B cell (primary cell): ENCODE measurements at regions not wholly inside any gene's neighbourhood (a gene's known extent, or its start where the extent isn't known, plus 50 kb on each side); places are given as distances from the start of the nearest gene placed in this dataset.

Source experiments
- ATAC-seq: fragments of 200-7000 bp; cut with Tn5 transposase; one replicate; pipeline ENCODE4 v1.10.0; 2021; ENCODE audit warnings: low read depth, mild to moderate bottlenecking, moderate number of reproducible peaks, moderate library complexity
- CTCF ChIA-PET: fragments of 350-600 bp; sonication (Branson Sonifier 250); formaldehyde crosslinking; loops from one replicate; lab custom pipeline; 2021; ENCODE audit warnings: antibody characterized with exemption, inconsistent platforms; lab: Charles Lee
- POLR2A ChIA-PET: fragments of 350-600 bp; sonication (Branson Sonifier 250); formaldehyde crosslinking; loops from one replicate; lab custom pipeline; 2021; ENCODE audit warnings: antibody characterized with exemption; lab: Charles Lee
- DNase-seq: peaks from one replicate; pipeline ENCODE4 v3.0.0; 2013
- H2AFZ ChIP-seq: 2 replicates; pipeline ENCODE4 v1.6.1; 2012; ENCODE audit warnings: mild to moderate bottlenecking, low read depth, low read length; ENCODE audit not compliant: insufficient read depth, poor library complexity, severe bottlenecking
- H3K27ac ChIP-seq, 2 donors: 1 replicate in 1 of 2; 2 replicates in 1 of 2; pipeline ENCODE4 v1.5.1; 2012 to 2013; ENCODE audit warnings: low read length in 2 of 2, mild to moderate bottlenecking in 2 of 2, moderate library complexity in 1 of 2
- H3K27me3 ChIP-seq, 4 experiments: fragments of 200-600 bp in 1 of 4; sonication (generic) in 1 of 4; replicated peaks in 1 of 4; 1 replicate in 2 of 4; 2 replicates in 2 of 4; pipeline versions ENCODE4 v1.6.1 to v1.7.0; 2013 to 2016; ENCODE audit warnings: low read length in 3 of 4, mild to moderate bottlenecking in 2 of 4, mixed read lengths in 1 of 4, moderate library complexity in 1 of 4; ENCODE audit not compliant: insufficient read depth in 4 of 4, control insufficient read depth in 3 of 4; ENCODE audit errors: control extremely low read depth in 1 of 4
- H3K36me3 ChIP-seq, 2 experiments: replicated peaks in 1 of 2; 1 replicate in 1 of 2; 2 replicates in 1 of 2; pipeline versions ENCODE4 v1.6.1 to v1.7.1; 2013; ENCODE audit warnings: low read length in 1 of 2; ENCODE audit not compliant: insufficient read depth in 2 of 2, control insufficient read depth in 1 of 2; ENCODE audit errors: control extremely low read depth in 1 of 2, extremely low read depth in 1 of 2
- H3K4me1 ChIP-seq, 2 donors: fragments of 200-600 bp in 1 of 2; sonication (generic) in 1 of 2; 1 replicate in 1 of 2; 2 replicates in 1 of 2; pipeline versions ENCODE4 v1.5.1 to v1.6.1; 2013 to 2017; ENCODE audit warnings: low read length in 2 of 2; ENCODE audit not compliant: control insufficient read depth in 2 of 2, insufficient read depth in 2 of 2
- H3K4me2 ChIP-seq: replicated peaks from 2 replicates; pipeline ENCODE3; 2012; ENCODE audit warnings: mild to moderate bottlenecking, low read depth, low read length; ENCODE audit not compliant: poor library complexity, severe bottlenecking
- H3K4me3 ChIP-seq, 5 experiments: fragments of 200-600 bp in 1 of 5; sonication (generic) in 1 of 5; 1 replicate in 3 of 5; 2 replicates in 2 of 5; pipeline versions ENCODE4 v1.5.1 to v1.7.0; 2011 to 2016; ENCODE audit warnings: low read length in 4 of 5, mild to moderate bottlenecking in 4 of 5, low read depth in 2 of 5, control low read depth in 1 of 5, moderate library complexity in 1 of 5; ENCODE audit not compliant: insufficient read depth in 1 of 5; ENCODE audit errors: control extremely low read depth in 1 of 5, extremely low read depth in 1 of 5
- H3K79me2 ChIP-seq: fragments of 200-600 bp; sonication (generic); one replicate; pipeline ENCODE4 v1.6.0; 2016; ENCODE audit warnings: low read length; ENCODE audit not compliant: control insufficient read depth, insufficient read depth
- H3K9ac ChIP-seq: fragments of 200-600 bp; sonication (generic); 2 replicates; pipeline ENCODE4 v1.6.1; 2017; ENCODE audit warnings: mild to moderate bottlenecking, low read length, moderate library complexity
- H3K9me3 ChIP-seq, 3 donors: one replicate each; pipeline versions ENCODE4 v1.6.1 to v1.7.1; 2013; ENCODE audit warnings: low read length in 2 of 3; ENCODE audit not compliant: control insufficient read depth in 2 of 3, insufficient read depth in 1 of 3; ENCODE audit errors: control extremely low read depth in 1 of 3
- H4K20me1 ChIP-seq: 2 replicates; pipeline ENCODE4 v1.6.0; 2012; ENCODE audit warnings: mild to moderate bottlenecking, low read length; ENCODE audit not compliant: insufficient read depth, control insufficient read depth, poor library complexity, severe bottlenecking
- H3K27ac Mint-ChIP-seq: one replicate; pipeline ENCODE4 v1.8.0; 2021; ENCODE audit warnings: mixed read lengths
- H3K27me3 Mint-ChIP-seq: one replicate; pipeline ENCODE4 v1.8.0; 2021; ENCODE audit warnings: mixed read lengths
- H3K4me1 Mint-ChIP-seq: one replicate; pipeline ENCODE4 v1.8.0; 2021; ENCODE audit warnings: mixed read lengths
- H3K4me3 Mint-ChIP-seq: one replicate; pipeline ENCODE4 v1.8.0; 2021; ENCODE audit warnings: mixed read lengths
- H3K9me3 Mint-ChIP-seq: one replicate; pipeline ENCODE4 v1.8.0; 2022; ENCODE audit warnings: mixed read lengths; ENCODE audit not compliant: insufficient read depth
- CTCF ChIP-seq: fragments of 200-600 bp; IDR thresholded peaks from one replicate; pipeline ENCODE4 v1.8.0; 2022; ENCODE audit warnings: antibody characterized with exemption, mild to moderate bottlenecking
- EZH2 ChIP-seq: IDR thresholded peaks from 2 replicates; pipeline ENCODE4 v1.6.1; 2012; ENCODE audit warnings: borderline replicate concordance, low read depth, mild to moderate bottlenecking, moderate library complexity, low read length; ENCODE audit not compliant: insufficient read depth, poor library complexity, severe bottlenecking
- WGBS: methylation state at CpG from one replicate; pipeline ENCODE4 v1.1.5; 2013; ENCODE audit warnings: missing lambda C conversion rate; ENCODE audit not compliant: insufficient coverage; 5-methylcytosine and 5-hydroxymethylcytosine counted together
- intact Hi-C: fragments of 100-400 bp; cut with micrococcal nuclease; formaldehyde crosslinking; loops from one replicate; pipeline ENCODE4 v1.10.0; 2022

- DNase-seq: no peak
- ChIA-PET CTCF (interaction anchor here (0.6 to 7.2 kb wide), 12 partner anchors 9 to 632 kb away, joined by 3 to 203 read pairs (median 27); partner anchors contain the start of gene ZFP36L2), POLR2A (interaction anchor here (0.6 kb wide), 1 partner anchor 291 kb away, joined by 3 read pairs; no protein-coding TSS in a partner anchor)
- Histone ChIP-seq H3K4me2 (no peak overlapping the region), H4K20me1 (no peaks in the 10 kb centered on the region), H3K4me3 (no peak overlapping the region), H3K27ac (no peak overlapping the region), H3K9me3 (peaks cover 0 to 5% (median 0%) of the 10 kb centered on the region in 3 donors), H3K9ac (no peak overlapping the region), H2AFZ (no peak overlapping the region), H3K4me1 (peaks cover 30 to 33% of the 10 kb centered on the region in 2 donors), H3K27me3 (no peaks in the 10 kb centered on the region), H3K79me2 (no peaks in the 10 kb centered on the region), H3K36me3 (no peaks in the 10 kb centered on the region)
- intact Hi-C loops: loop anchor here (5.0 kb wide), 1 partner anchor 118 kb away; no protein-coding TSS in a partner anchor
- Mint-ChIP-seq H3K27me3 (no peaks in the 10 kb centered on the region), H3K4me1 (peaks cover 33% of the 10 kb centered on the region), H3K4me3 (no peak overlapping the region), H3K9me3 (no peaks in the 10 kb centered on the region), H3K27ac (no peak overlapping the region)
- no peak for ATAC-seq
- 97% methylated on average over 9 of the region's 10 CpGs for WGBS
- TF ChIP-seq EZH2: no peak
- TF ChIP-seq CTCF: no peak
Measured at GRCh38 chr2:42944779-42945415, 152.5 kb upstream of the HAAO start.

- ChIA-PET POLR2A (no interaction called here), CTCF (interaction anchor here (0.5 to 7.2 kb wide), 5 partner anchors 10 to 641 kb away, joined by 3 to 203 read pairs (median 5); partner anchors contain the start of gene ZFP36L2)
- H3K9me3 Mint-ChIP-seq: no peaks in the 10 kb centered on the region
- Histone ChIP-seq H3K36me3 (no peaks in the 10 kb centered on the region), H3K27me3 (no peaks in the 10 kb centered on the region), H3K79me2 (no peaks in the 10 kb centered on the region), H3K27ac (no peak overlapping the region), H4K20me1 (no peaks in the 10 kb centered on the region), H3K4me1 (peaks cover 12 to 15% of the 10 kb centered on the region in 2 donors), H2AFZ (no peak overlapping the region), H3K4me3 (no peak overlapping the region), H3K9ac (no peak overlapping the region), H3K4me2 (no peak overlapping the region), H3K9me3 (peaks cover 0 to 2% (median 0%) of the 10 kb centered on the region in 3 donors)
- no peak for TF ChIP-seq EZH2
- TF ChIP-seq CTCF: no peak
- DNase-seq (no peak), ATAC-seq (no peak)
- peaks cover 15% of the 10 kb centered on the region for H3K4me1 Mint-ChIP-seq
- H3K4me3 Mint-ChIP-seq: no peak overlapping the region
- H3K27me3 Mint-ChIP-seq: no peaks in the 10 kb centered on the region
- H3K27ac Mint-ChIP-seq: no peak overlapping the region
- 98% methylated on average over 9 of the region's 13 CpGs for WGBS
- intact Hi-C loops: no loop called here
Measured at GRCh38 chr2:42942990-42943493, 150.7 kb upstream of the HAAO start.
